A673 (cell line): ENCODE measurements at regions not wholly inside any gene's neighbourhood (a gene's known extent, or its start where the extent isn't known, plus 50 kb on each side); places are given as distances from the start of the nearest gene placed in this dataset.

ENCODE experiments used
- BruUV-seq: library from RNA; stranded (reverse); fragments of 400-500 nt; replicated peaks from 2 replicates; lab custom pipeline; 2021; lab: Mats Ljungman, UMichigan
- CTCF ChIA-PET: fragments of 300-600 bp; sonication (Branson Sonifier 250); formaldehyde crosslinking; loops from one replicate; lab custom pipeline; 2022; ENCODE audit warnings: antibody characterized with exemption; lab: Charles Lee
- POLR2A ChIA-PET: fragments of 300-600 bp; sonication (Branson Sonifier 250); formaldehyde crosslinking; loops from one replicate; lab custom pipeline; 2022; ENCODE audit warnings: antibody characterized with exemption; ENCODE audit not compliant: low non-redundant PET; lab: Charles Lee
- DNase-seq: peaks from one replicate; pipeline ENCODE4 v3.0.0-alpha.2; 2015; ENCODE audit warnings: low spot score
- H3K27ac ChIP-seq: fragments of 200-600 bp; sonication (generic); 2 replicates; pipeline ENCODE4 v1.5.1; 2016; ENCODE audit warnings: mixed run types, low read depth, mild to moderate bottlenecking, mixed read lengths, antibody characterized with exemption, low read length; ENCODE audit not compliant: poor library complexity, severe bottlenecking
- H3K27me3 ChIP-seq: fragments of 200-600 bp; sonication (generic); replicated peaks from 2 replicates; pipeline ENCODE4 v1.6.1; 2017; ENCODE audit warnings: mixed run types, low read depth, mild to moderate bottlenecking, mixed read lengths, antibody characterized with exemption, low read length; ENCODE audit not compliant: insufficient read depth, poor library complexity
- H3K36me3 ChIP-seq: fragments of 200-600 bp; sonication (generic); 2 replicates; pipeline ENCODE4 v1.6.1; 2016; ENCODE audit warnings: mixed run types, mild to moderate bottlenecking, mixed read lengths, antibody characterized with exemption, low read length; ENCODE audit not compliant: insufficient read depth, poor library complexity, severe bottlenecking
- H3K4me1 ChIP-seq: fragments of 200-600 bp; sonication (generic); 2 replicates; pipeline ENCODE4 v1.6.1; 2017; ENCODE audit warnings: mixed run types, mild to moderate bottlenecking, mixed read lengths, antibody characterized with exemption, low read length; ENCODE audit not compliant: insufficient read depth, poor library complexity, severe bottlenecking
- H3K4me3 ChIP-seq: fragments of 200-600 bp; sonication (generic); 2 replicates; pipeline ENCODE4 v1.5.1; 2016; ENCODE audit warnings: low read depth, mixed run types, mild to moderate bottlenecking, mixed read lengths, low read length; ENCODE audit not compliant: poor library complexity, severe bottlenecking
- H3K9me3 ChIP-seq: fragments of 200-600 bp; sonication (generic); 2 replicates; pipeline ENCODE4 v1.6.1; 2016; ENCODE audit warnings: mixed run types, low read depth, mild to moderate bottlenecking, mixed read lengths, antibody characterized with exemption, low read length; ENCODE audit not compliant: poor library complexity, severe bottlenecking
- EZH2 ChIP-seq: fragments of 200-600 bp; sonication (generic); IDR thresholded peaks from 2 replicates; pipeline ENCODE4 v1.6.1; 2017; ENCODE audit warnings: borderline replicate concordance, low read depth, mild to moderate bottlenecking, mixed read lengths, antibody characterized with exemption, low read length; ENCODE audit not compliant: poor library complexity, severe bottlenecking
- intact Hi-C: fragments of 100-400 bp; cut with micrococcal nuclease; formaldehyde crosslinking; loops from one replicate; pipeline ENCODE4 v1.10.0; 2022; ENCODE audit not compliant: unreplicated experiment
- TF ChIP-seq, protein P1 (sequence below): fragments of 300-800, 200-600 bp; sonication (generic); conservative IDR thresholded peaks from 2 replicates; pipeline ENCODE4 v1.5.1; 2017; ENCODE audit warnings: low read depth, mild to moderate bottlenecking, antibody characterized with exemption, low read length, moderate library complexity, mixed read lengths

DNA sequence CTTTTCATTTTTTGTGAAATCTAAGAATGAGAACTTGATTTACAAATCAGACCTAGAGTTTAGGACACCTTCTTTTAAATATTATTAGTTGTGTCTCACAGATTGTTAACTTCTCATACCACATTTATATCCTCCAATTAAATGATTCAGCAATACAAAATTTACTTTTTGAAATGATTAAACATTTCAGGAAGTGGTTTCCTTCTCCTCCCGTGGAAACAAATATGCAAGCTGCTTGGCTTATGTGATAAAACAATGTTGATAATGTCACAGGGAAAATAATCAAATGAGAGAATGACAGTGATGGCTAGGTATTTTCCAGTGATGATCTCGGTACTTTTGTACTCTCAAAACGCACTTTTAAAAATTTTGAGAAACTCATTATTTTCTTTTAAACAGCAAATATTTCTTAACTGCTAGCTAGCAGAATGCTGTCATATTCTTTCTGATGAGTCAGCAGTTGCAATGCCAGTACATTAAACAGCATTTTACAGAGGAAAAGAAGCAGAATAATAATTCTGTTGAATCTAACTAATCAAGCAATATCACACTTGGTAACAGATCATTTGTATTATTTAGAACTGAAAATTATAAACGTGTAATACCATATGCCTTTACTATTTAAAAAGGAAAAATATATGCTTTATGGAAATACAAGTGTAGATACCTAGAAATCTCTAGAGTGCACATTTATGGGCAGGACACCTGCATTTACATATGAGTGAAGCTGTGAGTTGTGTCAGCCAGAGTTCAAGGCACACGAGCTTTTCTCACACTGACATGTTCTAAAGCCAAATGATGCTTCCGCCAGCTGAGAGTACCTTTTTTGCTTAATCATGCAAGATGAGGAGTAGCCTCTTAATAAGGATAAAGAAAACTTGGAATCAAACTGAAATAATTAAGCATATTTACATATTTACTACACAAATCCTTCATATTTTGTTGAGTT, 53.6 kb upstream of the CDH18 start:
- no peak overlapping the region for H3K4me3 ChIP-seq
- TF ChIP-seq EZH2: no peak
- TF ChIP-seq, protein P1, sequence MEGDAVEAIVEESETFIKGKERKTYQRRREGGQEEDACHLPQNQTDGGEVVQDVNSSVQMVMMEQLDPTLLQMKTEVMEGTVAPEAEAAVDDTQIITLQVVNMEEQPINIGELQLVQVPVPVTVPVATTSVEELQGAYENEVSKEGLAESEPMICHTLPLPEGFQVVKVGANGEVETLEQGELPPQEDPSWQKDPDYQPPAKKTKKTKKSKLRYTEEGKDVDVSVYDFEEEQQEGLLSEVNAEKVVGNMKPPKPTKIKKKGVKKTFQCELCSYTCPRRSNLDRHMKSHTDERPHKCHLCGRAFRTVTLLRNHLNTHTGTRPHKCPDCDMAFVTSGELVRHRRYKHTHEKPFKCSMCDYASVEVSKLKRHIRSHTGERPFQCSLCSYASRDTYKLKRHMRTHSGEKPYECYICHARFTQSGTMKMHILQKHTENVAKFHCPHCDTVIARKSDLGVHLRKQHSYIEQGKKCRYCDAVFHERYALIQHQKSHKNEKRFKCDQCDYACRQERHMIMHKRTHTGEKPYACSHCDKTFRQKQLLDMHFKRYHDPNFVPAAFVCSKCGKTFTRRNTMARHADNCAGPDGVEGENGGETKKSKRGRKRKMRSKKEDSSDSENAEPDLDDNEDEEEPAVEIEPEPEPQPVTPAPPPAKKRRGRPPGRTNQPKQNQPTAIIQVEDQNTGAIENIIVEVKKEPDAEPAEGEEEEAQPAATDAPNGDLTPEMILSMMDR: no peak
- ChIA-PET CTCF (no interaction called here), POLR2A (no interaction called here)
- H3K4me1 ChIP-seq: no peaks in the 10 kb centered on the region
- H3K36me3 ChIP-seq: no peaks in the 10 kb centered on the region
- no TSS peak for BruUV-seq
- no peaks in the 10 kb centered on the region for H3K27me3 ChIP-seq
- DNase-seq: no peak
- no peaks in the 10 kb centered on the region for H3K9me3 ChIP-seq
- intact Hi-C loops: loop anchor here (1.0 kb wide), 1 partner anchor 30 kb away; no protein-coding TSS in a partner anchor
- no peak overlapping the region for H3K27ac ChIP-seq

DNA sequence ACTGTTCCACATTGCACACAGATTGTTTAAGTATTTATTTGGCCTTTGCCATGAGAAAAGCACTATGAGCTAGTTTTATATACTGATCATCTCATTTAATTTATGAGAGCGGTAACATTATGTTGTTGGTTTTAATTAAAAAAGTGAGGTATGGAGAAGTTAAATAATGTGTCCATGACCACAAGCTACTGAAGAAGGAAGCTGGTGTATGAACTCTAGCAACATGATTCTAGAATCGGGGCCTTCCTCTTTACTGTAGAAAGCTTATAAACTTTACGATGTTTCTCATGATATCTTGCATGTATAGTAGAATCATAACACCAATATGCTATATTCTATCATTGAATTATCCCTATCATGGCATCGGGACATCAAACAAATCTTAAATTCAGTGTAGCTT, 52.9 kb upstream of the CDH18 start:
- Histone ChIP-seq H3K36me3 (no peaks in the 10 kb centered on the region), H3K4me1 (no peaks in the 10 kb centered on the region), H3K9me3 (no peaks in the 10 kb centered on the region), H3K27me3 (no peaks in the 10 kb centered on the region), H3K4me3 (no peak overlapping the region), H3K27ac (no peak overlapping the region)
- TF ChIP-seq EZH2: no peak
- TF ChIP-seq, protein P1: no peak
- BruUV-seq: no TSS peak
- intact Hi-C loops: no loop called here
- ChIA-PET POLR2A (no interaction called here), CTCF (no interaction called here)
- no peak for DNase-seq
